ENCODE measurements at regions not wholly inside any gene's neighbourhood (a gene's known extent, or its start where the extent isn't known, plus 50 kb on each side); places are given as distances from the start of the nearest gene placed in this dataset.
"Not testable (repeated sequence)": the region's sequence is repeated elsewhere in the genome, so short reads cannot be mapped to it uniquely, and the experiment has no call there.

GRCh38 chr5:13186177-13186576, 758.3 kb downstream of the DNAH5 start:
- no peak for DNase-seq (ENCODE audit: low read depth)

GRCh38 chr5:13179407-13180087, 764.9 kb downstream of the DNAH5 start:
- no peak for DNase-seq (ENCODE audit: low read depth)
- no peak overlapping the region for H3K4me3 ChIP-seq (ENCODE audit: low read depth, low read length)

More at GRCh38 chr5:13186177-13186576, 758.3 kb downstream of the DNAH5 start:
- no peak overlapping the region for H3K4me3 ChIP-seq (ENCODE audit: low read depth, low read length)

- no peak overlapping the region for H3K4me3 ChIP-seq (ENCODE audit: low read depth, low read length)
- no peak for DNase-seq (ENCODE audit: low read depth)
Measured at GRCh38 chr5:13143630-13144029, 800.9 kb downstream of the DNAH5 start.

GRCh38 chr5:13143214-13143613, 801.3 kb downstream of the DNAH5 start:
- DNase-seq (ENCODE audit: low read depth): no peak

GRCh38 chr5:13133951-13134350, 810.5 kb downstream of the DNAH5 start:
- H3K4me3 ChIP-seq (ENCODE audit: low read depth, low read length): no peak overlapping the region
- DNase-seq (ENCODE audit: low read depth): no peak

More at GRCh38 chr5:13143214-13143613, 801.3 kb downstream of the DNAH5 start:
- no peak overlapping the region for H3K4me3 ChIP-seq (ENCODE audit: low read depth, low read length)

GRCh38 chr5:13115476-13115875, 829.0 kb downstream of the DNAH5 start:
- no peak overlapping the region for H3K4me3 ChIP-seq (ENCODE audit: low read depth, low read length)
- DNase-seq (ENCODE audit: low read depth): no peak

- no peak overlapping the region for H3K4me3 ChIP-seq (ENCODE audit: low read depth, low read length)
- DNase-seq (ENCODE audit: low read depth): no peak
Measured at GRCh38 chr5:13108265-13108664, 836.2 kb downstream of the DNAH5 start.

GRCh38 chr5:13107537-13107936, 837.0 kb downstream of the DNAH5 start:
- no peak for DNase-seq (ENCODE audit: low read depth)
- H3K4me3 ChIP-seq (ENCODE audit: low read depth, low read length): no peak overlapping the region

GRCh38 chr5:13081116-13081515, 863.4 kb downstream of the DNAH5 start:
- no peak overlapping the region for H3K4me3 ChIP-seq (ENCODE audit: low read depth, low read length)
- no peak for DNase-seq (ENCODE audit: low read depth)

- not testable (repeated sequence) for DNase-seq (ENCODE audit: low read depth); H3K4me3 ChIP-seq (ENCODE audit: low read depth, low read length)
Measured at GRCh38 chr5:13072936-13073335, 871.6 kb downstream of the DNAH5 start.

- DNase-seq (ENCODE audit: low read depth): no peak
- no peak overlapping the region for H3K4me3 ChIP-seq (ENCODE audit: low read depth, low read length)
Measured at GRCh38 chr5:13063088-13063487, 881.4 kb downstream of the DNAH5 start.

- no peak for DNase-seq (ENCODE audit: low read depth)
- H3K4me3 ChIP-seq (ENCODE audit: low read depth, low read length): no peak overlapping the region
Measured at GRCh38 chr5:13045897-13046551, 898.5 kb downstream of the DNAH5 start.

GRCh38 chr5:13034061-13034460, 910.4 kb downstream of the DNAH5 start:
- H3K4me3 ChIP-seq (ENCODE audit: low read depth, low read length): no peak overlapping the region
- DNase-seq (ENCODE audit: low read depth): no peak

- no peak for DNase-seq (ENCODE audit: low read depth)
- H3K4me3 ChIP-seq (ENCODE audit: low read depth, low read length): no peak overlapping the region
Measured at GRCh38 chr5:13029211-13029610, 915.3 kb downstream of the DNAH5 start.

- no peak for DNase-seq (ENCODE audit: low read depth)
Measured at GRCh38 chr5:13027874-13028273, 916.6 kb downstream of the DNAH5 start.

GRCh38 chr5:13019729-13020128, 924.8 kb downstream of the DNAH5 start:
- no peak for DNase-seq (ENCODE audit: low read depth)
- H3K4me3 ChIP-seq (ENCODE audit: low read depth, low read length): no peak overlapping the region

More at GRCh38 chr5:13027874-13028273, 916.6 kb downstream of the DNAH5 start:
- H3K4me3 ChIP-seq (ENCODE audit: low read depth, low read length): no peak overlapping the region

- no peak overlapping the region for H3K4me3 ChIP-seq (ENCODE audit: low read depth, low read length)
- no peak for DNase-seq (ENCODE audit: low read depth)
Measured at GRCh38 chr5:13003457-13003856, 941.0 kb downstream of the DNAH5 start.

- no peak overlapping the region for H3K4me3 ChIP-seq (ENCODE audit: low read depth, low read length)
- DNase-seq (ENCODE audit: low read depth): no peak
Measured at GRCh38 chr5:12999667-13000066, 944.8 kb downstream of the DNAH5 start.

GRCh38 chr5:12985142-12985541, 959.3 kb downstream of the DNAH5 start:
- H3K4me3 ChIP-seq (ENCODE audit: low read depth, low read length): no peak overlapping the region
- DNase-seq (ENCODE audit: low read depth): no peak

GRCh38 chr5:12974856-12975255, 969.6 kb downstream of the DNAH5 start:
- DNase-seq (ENCODE audit: low read depth): no peak
- no peak overlapping the region for H3K4me3 ChIP-seq (ENCODE audit: low read depth, low read length)

GRCh38 chr5:12965804-12966203, 978.7 kb downstream of the DNAH5 start:
- no peak for DNase-seq (ENCODE audit: low read depth)

More at GRCh38 chr5:12965804-12966203, 978.7 kb downstream of the DNAH5 start:
- H3K4me3 ChIP-seq (ENCODE audit: low read depth, low read length): no peak overlapping the region

Data from skeletal muscle cell (primary cell).